22Rv1 (cell line): ENCODE measurements at regions not wholly inside any gene's neighbourhood (a gene's known extent, or its start where the extent isn't known, plus 50 kb on each side); places are given as distances from the start of the nearest gene placed in this dataset.

Source experiments
- H3K27ac ChIP-seq: fragments of 450-650 bp; 2 replicates; pipeline ENCODE4 v1.5.1; 2017
- ZFX ChIP-seq: fragments of 450-650 bp; IDR thresholded peaks from 2 replicates; pipeline ENCODE4 v1.6.1; 2017; ENCODE audit warnings: antibody characterized with exemption, borderline replicate concordance
- TF ChIP-seq, protein P1 (sequence below): fragments of 450-650 bp; IDR thresholded peaks from 2 replicates; pipeline ENCODE4 v1.5.1; 2017; ENCODE audit warnings: mild to moderate bottlenecking

DNA sequence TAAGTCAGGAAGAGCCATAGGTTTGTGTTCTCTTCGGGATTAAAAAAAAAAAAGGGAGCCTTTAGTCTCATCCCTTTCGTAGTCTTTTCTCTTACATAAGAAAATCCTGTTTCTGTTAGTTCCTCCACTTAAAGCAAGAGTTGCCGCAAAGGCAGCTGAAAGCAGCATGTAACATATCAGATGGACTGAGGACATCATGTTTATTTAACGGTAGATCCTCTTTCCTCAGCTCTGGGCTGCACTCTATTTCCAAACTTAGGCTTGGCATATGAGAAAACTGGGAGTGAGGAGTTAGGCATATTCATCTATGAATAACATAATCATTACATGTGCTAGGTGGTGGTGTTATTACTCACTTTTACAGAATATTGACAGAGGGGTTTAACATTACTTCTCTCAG is 391.2 kb downstream of the KLF12 start:
- TF ChIP-seq ZFX = no peak
- TF ChIP-seq, protein P1, sequence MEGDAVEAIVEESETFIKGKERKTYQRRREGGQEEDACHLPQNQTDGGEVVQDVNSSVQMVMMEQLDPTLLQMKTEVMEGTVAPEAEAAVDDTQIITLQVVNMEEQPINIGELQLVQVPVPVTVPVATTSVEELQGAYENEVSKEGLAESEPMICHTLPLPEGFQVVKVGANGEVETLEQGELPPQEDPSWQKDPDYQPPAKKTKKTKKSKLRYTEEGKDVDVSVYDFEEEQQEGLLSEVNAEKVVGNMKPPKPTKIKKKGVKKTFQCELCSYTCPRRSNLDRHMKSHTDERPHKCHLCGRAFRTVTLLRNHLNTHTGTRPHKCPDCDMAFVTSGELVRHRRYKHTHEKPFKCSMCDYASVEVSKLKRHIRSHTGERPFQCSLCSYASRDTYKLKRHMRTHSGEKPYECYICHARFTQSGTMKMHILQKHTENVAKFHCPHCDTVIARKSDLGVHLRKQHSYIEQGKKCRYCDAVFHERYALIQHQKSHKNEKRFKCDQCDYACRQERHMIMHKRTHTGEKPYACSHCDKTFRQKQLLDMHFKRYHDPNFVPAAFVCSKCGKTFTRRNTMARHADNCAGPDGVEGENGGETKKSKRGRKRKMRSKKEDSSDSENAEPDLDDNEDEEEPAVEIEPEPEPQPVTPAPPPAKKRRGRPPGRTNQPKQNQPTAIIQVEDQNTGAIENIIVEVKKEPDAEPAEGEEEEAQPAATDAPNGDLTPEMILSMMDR = no peak
- no peak overlapping the region for H3K27ac ChIP-seq

DNA sequence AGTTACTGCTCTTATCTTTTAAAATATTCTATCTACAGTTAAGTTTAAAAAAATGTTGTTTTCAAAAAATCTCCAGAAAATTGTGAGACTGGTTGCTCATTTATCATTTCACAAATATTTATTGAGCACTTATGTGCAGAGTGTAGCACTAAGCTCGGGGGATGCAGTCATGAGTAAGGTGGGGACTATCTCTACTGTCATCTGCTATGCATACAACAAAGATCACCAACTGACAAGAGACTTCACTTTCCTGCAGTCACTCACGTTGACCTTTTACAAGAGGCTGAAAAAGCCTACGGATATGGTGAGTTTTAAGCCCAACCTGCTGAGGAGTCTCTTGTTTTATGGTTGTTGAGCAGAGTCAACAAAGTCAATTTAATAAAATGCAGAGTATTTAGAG is 392.5 kb downstream of the KLF12 start:
- no peak overlapping the region for H3K27ac ChIP-seq
- TF ChIP-seq ZFX = no peak
- TF ChIP-seq, protein P1 = no peak

DNA sequence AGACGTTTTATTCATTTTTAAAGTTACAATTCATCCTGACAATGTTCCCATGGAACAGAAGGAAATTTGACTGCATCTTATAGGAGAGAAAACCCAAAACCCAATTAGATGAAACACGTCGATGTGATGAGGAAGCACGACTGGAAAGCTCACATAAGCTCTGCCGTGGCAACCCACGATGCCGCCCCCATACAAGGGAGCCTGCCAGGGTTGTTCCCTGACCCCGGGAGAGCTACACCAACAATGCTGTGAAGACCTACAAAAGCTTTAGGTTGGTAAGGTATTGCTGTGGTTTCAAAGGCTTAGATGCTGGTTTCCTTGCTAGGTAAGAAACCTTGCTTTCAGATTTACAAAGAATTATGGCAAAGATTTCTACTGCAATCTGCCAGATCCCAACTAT is 393.1 kb downstream of the KLF12 start:
- no peak overlapping the region for H3K27ac ChIP-seq
- TF ChIP-seq ZFX = no peak
- TF ChIP-seq, protein P1 = no peak

DNA sequence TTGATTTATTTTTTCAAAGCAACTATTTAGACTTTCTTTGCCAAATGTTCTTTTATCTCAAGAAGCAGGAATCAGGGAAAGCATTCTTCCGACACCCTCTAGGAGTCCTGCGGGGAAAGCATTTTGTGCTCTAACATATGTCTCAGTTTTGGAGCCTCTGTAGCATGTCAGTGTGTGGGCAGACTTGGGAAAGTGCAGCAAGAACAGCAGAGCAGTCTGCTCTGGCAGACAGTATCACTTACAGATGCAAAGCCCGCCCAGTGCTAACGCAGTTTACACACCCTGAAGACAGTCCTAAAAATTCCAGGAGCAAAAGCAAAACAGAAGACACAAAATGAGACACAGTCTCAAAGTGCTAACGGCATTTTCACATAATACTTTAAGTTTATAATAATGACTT is 393.5 kb downstream of the KLF12 start:
- TF ChIP-seq ZFX = no peak
- TF ChIP-seq, protein P1 = no peak
- no peak overlapping the region for H3K27ac ChIP-seq

DNA sequence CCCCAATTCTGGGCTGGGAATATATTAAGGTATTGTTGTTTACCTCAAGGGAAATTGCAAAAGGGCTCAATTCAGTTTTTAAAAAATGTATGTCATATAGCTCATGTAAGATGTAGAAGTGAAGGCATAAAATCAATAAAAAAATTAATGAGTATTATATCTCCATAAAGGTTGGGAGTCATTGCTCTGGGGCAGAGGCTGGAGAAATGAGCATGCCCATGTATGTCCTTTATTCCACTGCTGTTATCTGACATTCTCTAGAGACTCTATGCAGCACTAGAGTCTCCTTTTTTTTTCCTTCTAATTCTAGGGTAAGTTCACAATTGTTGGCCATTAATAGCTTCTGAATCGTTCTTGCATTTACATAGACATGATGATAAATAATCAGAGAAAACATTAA is 394.8 kb downstream of the KLF12 start:
- H3K27ac ChIP-seq = no peak overlapping the region
- TF ChIP-seq ZFX = no peak
- TF ChIP-seq, protein P1 = no peak

DNA sequence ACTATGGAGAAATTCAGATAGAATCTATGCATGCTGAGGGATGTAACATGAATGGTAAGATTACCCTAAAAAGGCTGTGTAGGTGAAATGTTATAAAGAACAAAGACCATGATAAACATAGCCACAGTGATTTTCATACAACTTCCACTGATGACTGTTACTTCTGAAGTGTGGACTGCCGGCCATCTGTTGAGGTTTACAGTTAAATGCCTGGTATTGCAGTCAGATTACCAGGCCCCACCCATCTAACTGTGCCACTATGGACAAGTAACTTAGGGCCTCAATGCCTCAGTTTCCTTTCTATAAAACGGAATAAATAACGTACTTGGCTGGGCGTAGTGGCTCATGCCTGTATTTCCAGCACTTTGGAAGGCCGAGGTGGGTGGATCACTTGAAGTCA is 395.6 kb downstream of the KLF12 start:
- TF ChIP-seq, protein P1 = no peak
- no peak for TF ChIP-seq ZFX
- H3K27ac ChIP-seq = no peak overlapping the region

DNA sequence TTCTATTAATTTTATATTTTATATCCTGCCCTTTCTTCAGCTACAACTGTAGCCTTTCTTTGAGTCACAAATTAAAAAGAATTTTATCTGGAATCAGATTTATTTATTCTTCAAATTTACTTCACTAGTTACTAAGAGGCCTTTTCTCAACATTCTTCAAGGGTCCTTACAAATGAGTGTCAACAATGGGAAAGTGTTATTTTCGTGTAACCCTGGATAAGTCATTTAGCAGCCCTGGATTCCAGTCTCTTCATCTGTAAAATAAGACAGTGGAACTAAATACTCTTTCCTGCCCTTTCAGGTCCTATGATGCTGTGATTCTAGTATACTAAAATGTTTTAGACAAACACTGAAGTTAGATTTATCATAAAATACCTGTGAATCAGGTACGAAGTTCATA is 397.0 kb downstream of the KLF12 start:
- H3K27ac ChIP-seq = no peak overlapping the region
- no peak for TF ChIP-seq ZFX
- TF ChIP-seq, protein P1 = no peak
